Astrocyte (in vitro differentiated cells and primary cell): ENCODE measurements at regions not wholly inside any gene's neighbourhood (a gene's known extent, or its start where the extent isn't known, plus 50 kb on each side); places are given as distances from the start of the nearest gene placed in this dataset.

Experiments used
- EZH2 ChIP-seq: IDR thresholded peaks from 2 replicates; pipeline ENCODE4 v1.6.1; 2012; ENCODE audit warnings: mild to moderate bottlenecking, low read length, inconsistent platforms; ENCODE audit not compliant: insufficient read depth
- TF ChIP-seq, protein P1 (sequence below): IDR thresholded peaks from 2 replicates; pipeline ENCODE4 v1.5.1; 2011; ENCODE audit warnings: low read depth, mild to moderate bottlenecking, inconsistent platforms, low read length, moderate library complexity; ENCODE audit not compliant: insufficient read depth

DNA sequence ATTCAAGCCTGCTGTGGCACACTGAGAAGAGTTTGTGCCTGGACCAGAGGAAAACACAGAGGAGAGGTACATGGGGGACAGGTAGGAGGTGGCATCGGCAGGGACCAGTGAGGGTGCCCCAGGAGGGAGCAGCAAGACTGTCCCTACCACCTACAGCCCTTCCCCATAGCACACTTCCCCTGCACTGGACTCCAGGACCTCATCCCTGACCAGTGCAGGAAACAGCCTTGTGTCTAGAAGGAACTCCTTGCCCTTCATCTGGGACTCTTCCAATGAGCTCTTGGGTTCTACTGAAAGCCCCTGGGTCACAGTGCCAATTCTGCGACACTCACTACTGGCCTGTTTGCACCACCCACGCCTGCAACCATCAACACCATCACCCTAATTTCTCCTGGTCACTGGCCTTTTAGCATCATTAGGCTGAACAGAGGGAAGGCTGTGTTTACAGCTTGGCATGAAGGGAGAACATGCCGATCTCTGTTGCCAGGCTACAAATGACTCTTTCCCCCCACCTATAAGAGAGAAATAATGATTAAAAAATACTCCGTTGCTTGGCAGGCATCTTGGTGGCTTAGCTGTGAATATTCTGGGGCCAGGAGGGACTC is 371.9 kb upstream of the ZMIZ1 start:
- TF ChIP-seq EZH2: no peak
- TF ChIP-seq, protein P1, sequence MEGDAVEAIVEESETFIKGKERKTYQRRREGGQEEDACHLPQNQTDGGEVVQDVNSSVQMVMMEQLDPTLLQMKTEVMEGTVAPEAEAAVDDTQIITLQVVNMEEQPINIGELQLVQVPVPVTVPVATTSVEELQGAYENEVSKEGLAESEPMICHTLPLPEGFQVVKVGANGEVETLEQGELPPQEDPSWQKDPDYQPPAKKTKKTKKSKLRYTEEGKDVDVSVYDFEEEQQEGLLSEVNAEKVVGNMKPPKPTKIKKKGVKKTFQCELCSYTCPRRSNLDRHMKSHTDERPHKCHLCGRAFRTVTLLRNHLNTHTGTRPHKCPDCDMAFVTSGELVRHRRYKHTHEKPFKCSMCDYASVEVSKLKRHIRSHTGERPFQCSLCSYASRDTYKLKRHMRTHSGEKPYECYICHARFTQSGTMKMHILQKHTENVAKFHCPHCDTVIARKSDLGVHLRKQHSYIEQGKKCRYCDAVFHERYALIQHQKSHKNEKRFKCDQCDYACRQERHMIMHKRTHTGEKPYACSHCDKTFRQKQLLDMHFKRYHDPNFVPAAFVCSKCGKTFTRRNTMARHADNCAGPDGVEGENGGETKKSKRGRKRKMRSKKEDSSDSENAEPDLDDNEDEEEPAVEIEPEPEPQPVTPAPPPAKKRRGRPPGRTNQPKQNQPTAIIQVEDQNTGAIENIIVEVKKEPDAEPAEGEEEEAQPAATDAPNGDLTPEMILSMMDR: no peak
